Glomerular endothelial cell (primary cell): ENCODE measurements at regions not wholly inside any gene's neighbourhood (a gene's known extent, or its start where the extent isn't known, plus 50 kb on each side); places are given as distances from the start of the nearest gene placed in this dataset.
"Not testable (repeated sequence)": the region's sequence is repeated elsewhere in the genome, so short reads cannot be mapped to it uniquely, and the experiment has no call there.

Experiments
- DNase-seq: peaks from one replicate; pipeline ENCODE4 v3.0.0-alpha.2; 2011; ENCODE audit warnings: low read depth, low spot score; ENCODE audit errors: extremely low read depth

DNA sequence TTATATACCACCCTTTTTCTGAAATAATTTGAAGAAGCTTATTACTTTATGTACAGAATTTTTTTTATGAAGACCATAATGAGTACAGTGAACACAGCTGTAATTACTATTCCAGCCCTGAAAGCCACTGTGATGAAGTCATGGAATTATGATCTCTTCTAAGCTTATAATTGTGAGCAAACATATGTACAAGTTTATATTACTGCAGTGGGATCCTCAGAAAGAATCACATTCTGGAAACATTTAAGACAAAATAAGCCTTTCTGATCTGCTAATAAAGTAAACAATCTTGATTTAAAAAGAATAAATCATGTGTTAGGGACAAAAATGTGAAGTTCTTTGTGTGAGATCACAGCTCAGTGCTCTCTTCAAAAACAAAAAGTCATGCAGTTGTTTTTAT is 560.4 kb downstream of the CD109 start:
- DNase-seq, result no peak

DNA sequence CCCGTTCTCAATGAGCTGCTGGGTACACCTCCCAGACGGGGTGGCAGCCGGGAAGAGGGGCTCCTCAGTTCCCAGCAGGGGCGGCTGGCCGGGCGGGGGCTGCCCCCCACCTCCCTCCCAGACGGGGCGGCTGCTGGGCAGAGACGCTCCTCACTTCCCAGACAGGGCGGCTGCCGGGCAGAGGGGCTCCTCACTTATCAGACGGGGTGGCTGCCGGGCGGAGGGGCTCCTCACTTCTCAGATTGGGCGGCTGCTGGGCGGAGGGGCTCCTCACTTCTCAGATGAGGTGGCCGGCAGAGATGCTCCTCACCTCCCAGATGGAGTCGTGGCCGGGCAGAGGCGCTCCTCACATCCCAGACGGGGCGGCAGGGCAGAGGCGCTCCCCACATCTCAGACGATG is 559.0 kb downstream of the CD109 start:
- not testable (repeated sequence) for DNase-seq

DNA sequence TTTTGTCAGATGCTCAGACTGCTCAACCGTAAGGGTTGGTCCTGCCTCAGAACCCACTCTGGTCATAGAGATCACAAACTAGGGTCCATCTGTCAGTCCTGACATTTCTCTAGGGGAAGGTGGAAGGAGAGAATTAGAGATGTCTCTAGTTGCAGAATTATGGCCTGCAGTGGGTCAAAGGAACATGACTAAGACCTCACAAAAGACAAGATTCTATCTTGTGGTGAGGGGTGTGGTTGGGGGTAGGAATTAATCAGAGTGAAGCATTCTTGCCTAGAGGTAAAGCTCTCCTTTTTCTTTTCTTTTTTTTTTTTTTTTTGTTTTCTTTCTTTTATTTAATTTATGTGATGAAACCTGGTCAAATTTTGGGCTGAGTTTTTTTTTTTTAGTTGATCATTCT is 558.1 kb downstream of the CD109 start:
- not testable (repeated sequence) for DNase-seq

DNA sequence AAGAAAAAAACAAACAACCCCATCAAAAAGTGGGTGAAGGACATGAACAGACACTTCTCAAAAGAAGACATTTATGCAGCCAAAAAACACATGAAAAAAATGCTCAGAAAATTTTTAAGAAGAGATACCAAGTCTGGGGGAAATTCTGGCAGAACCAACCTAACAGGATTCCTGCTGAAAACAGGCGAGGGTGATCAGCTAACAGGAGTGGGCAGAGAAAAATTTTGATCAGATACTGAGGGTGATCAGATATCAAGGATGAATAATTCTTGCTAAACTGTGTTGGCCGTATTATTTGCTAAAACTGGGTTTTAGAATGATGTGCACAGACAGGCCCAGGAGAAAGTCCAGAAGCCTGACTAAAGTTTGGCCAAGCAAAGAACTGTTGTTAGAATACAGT is 557.3 kb downstream of the CD109 start:
- no peak for DNase-seq

DNA sequence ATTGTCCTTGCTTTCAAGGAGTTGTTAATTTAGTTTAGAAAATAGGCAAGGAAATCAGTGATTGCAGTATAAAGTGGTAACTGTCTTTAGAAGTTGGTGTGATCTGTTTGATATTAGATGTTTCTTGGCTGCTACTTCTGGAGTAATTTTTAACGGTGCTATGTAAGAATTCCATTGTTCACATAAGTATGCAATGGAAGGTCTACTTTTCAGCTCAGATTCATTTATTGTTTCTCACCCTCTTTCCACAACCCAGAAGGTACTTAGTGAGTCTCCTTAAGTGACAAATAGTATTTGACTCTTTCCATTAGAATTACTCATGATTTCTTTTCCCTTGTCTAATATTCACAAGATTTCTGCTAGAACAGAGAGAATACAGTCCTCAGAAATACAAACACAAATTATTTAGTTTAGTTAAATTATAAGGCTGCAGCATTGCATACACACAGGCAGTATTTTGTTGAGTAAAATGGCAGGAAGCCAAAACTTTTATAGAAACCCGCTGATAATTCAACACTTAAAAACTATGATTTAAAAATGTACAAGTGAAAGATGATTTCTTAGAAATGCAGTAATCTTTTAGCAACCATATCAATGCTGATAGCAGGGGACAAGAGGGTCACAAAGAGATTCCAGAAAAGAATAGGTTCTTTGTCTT is 554.3 kb downstream of the CD109 start:
- no peak for DNase-seq

DNA sequence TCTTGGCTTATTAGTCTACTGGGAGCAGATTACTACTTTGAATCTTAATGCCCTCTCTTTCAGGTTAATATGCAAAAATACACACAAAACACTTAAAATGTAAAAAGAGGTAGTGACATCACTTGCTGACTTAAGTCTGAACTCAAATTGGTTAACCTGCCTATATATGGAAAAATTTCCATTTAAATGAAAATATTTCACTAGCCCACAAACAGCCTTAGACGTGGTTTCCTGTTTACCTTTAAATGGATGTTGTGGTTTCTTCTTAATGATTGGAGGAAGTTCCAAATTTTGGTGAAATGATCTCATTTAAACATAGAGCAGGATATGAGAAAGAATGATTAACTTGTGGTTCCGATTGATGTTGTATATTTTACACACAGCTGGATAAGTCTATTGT is 553.7 kb downstream of the CD109 start:
- DNase-seq, result peak; percentile 22

DNA sequence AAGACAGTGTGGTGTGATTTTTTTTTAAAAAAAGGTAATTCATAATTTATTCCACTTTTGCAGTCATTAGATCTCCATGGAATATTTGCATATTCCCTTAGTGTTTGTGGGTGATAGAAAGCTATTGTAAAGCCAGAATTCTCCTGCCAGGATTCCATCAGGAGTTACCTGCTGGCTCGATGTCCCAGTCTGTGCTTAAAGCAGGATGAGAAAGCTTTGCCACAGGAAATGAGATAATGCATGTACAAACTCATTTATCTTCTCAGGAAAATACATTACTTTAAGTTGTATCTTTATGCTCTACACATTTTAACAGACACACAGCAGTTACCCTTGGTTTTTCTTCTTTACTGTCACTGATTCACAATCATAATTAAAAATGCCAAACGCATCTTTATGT is 553.0 kb downstream of the CD109 start:
- DNase-seq, result no peak

DNA sequence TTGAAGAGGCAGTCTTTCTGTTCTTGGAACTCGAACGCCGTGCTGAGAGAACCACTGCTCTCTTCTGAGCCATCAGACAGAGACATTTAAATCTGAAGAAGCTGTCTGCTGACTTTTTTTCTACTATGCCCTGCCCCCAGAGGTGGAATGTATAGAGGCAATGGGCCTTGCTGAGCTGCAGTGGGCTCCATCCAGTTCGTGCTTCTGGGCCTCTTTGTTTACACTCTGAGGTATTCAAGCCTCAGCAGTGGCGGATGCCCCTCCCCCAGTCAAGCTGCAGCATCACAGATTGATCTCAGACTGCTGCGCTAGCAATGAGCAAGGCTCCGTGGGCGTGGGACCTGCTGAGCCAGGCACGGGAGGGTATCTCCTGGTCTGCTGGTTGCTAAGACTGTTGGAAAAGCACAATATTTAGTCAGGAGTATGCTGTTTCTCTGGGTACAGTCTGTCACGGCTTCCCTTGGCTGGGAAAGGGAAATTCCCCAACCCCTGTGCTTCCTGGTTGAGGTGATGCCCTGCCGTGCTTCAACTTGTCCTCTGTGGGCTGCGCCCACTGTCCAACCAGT is 526.8 kb downstream of the CD109 start:
- DNase-seq, result no peak

DNA sequence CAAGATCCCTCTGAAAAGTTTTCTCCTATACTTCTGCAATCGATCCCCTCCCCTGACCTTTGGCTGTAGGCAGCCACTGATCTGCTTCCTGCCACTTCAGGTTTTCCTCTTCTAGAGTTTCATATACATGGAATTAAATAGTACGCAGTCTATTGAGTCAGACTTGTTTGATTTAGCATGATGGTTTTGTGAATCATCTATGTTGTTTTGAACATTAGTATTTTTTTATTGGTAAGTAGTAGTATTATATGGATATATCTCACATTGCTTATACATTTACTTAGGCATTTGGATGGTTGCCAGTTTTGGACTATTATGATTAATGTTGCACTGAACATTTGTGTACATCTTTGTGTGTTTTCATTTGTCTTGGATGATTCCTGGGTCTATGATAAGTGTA is 518.0 kb downstream of the CD109 start:
- DNase-seq, result no peak

DNA sequence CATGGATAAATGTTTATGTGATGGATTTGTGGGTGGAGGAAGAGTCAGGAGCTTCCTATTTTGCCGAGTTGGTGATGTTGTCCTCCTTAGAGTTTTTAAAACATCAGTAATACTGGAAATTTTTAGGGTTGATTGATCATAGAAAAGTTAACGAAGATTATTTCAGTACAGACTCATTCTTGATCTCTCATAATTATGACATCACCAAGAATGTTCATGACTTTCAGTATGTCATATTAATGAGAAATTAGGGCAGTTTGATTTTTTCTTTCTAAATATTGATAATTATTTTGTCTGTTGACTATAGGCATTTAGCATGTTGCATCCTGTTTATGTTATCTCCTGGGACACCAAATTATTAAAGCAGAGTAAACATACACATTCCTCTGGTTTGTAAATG is 512.2 kb downstream of the CD109 start:
- no peak for DNase-seq

DNA sequence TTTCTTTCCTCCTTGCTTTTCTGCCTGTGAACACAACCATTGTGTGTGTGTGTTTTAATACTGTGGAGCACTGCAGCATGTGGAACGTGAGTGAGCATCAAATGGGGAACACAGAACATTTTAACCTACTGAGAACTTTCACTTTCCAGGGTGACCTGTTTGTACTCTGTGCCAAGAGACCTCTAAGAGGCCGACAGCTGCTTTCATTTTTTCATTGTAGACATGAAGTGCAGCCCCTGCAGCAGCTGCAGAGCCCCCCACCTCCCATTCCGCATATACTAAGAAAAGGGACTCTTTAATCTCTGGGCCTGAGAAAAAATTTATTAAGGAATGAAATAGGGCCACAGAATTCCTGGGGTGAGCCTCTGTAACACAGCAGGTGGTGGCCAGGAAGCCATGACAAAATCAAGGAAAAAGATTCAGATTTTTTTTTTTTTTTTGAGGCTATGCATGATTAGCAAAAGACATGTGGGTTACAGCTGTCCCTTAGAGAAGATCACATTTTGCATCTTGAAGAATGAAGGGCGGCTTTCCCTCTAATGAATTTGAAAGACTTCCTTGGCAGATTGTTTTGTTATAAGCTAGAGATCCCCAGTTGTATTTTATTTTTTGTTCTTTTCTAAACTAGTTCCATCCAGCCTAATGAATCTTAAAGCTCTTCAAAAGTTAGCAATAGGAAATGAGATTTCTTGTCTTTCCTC is 503.4 kb downstream of the CD109 start:
- DNase-seq, result no peak

DNA sequence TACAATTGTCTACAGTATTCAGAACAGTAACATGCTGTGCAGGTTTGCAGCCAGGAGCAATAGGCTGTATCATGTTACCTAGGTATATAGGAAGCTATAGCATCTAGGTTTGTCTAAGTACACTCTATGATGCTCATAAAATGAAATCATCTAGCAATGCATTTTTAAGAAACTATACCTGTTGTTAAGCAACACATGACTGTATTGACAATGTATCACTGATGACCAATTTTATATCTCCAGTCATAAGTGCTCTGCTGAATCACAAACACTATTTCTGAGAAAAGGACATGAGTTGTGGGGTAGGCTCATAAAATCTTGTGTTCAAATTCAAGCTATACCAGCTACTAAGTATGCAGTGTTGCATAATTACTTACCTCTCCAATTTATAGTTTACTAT is 501.3 kb downstream of the CD109 start:
- no peak for DNase-seq

DNA sequence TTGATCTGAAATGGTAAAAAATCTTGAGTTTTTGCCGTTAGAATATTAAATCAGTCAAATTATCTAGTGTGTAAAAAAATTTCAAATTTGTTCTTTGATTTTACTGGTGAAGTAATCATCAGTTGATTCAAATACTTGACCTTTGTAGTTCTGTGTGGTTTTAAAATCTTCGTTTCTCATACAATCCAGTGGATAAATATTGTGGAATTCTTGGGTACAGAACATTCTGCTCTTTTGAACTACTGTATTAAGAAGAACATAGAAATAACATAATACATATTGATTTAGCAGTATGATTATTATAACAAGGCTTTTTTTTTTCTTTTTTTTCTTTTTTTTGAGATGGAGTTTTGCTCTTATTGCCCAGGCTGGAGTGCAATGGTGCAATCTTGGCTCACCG is 491.8 kb downstream of the CD109 start:
- DNase-seq, result no peak

DNA sequence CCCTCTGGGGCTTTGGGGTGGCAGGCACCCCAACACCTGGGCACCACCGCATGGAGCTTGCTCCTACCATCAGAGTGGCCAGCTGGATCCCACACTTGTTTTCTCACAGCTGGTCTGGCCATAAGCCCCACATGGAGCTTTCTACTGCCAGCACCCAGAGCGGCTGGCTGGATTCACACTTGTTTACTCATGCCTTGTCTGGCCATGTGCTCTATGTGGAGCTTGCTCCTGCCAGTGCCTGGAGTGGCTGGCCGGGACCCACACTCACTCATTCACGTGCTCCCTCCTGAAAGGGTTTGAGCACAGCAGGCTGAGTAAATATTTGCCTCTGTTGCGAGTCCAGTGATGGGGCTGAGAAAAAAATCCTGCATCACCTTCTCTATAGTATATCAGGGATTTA is 487.0 kb downstream of the CD109 start:
- DNase-seq, result no peak

DNA sequence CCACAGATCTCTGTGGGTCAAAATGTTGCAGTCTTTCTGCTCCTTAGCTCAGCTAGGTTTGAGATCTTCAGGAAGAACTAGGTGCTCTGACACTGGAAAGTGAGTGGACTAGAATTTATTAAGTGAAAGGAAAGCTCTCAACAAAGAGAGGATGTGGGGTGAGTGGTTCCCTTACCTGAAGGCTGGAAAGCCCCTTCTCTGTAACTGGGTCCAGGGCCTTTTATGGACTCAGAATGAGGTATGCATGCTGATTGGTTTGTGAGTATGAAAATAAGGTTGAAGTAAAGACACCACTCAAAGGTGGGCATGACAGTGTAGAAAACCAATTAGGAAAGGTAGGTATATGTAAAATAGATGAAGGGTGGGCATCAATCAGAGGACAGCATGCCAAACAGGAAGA is 485.5 kb downstream of the CD109 start:
- no peak for DNase-seq

DNA sequence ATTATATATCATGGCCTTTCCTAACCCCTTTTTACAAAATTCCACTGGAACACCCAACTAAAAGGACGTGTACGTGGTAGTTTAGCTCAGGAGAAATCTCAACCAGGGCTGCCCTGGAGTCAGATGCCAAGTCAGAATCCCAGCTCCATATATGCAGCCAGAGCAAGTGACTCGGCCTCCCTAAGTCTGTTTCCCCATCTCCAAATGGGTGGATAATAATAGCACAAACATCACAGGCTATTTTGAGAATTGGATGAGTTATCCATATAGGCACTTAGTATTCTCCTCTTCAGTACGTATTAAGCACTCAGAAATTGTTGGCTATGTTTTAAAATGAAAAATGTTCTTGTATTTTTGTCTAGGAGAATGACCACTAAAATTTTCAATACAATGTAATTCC is 481.5 kb downstream of the CD109 start:
- no peak for DNase-seq

DNA sequence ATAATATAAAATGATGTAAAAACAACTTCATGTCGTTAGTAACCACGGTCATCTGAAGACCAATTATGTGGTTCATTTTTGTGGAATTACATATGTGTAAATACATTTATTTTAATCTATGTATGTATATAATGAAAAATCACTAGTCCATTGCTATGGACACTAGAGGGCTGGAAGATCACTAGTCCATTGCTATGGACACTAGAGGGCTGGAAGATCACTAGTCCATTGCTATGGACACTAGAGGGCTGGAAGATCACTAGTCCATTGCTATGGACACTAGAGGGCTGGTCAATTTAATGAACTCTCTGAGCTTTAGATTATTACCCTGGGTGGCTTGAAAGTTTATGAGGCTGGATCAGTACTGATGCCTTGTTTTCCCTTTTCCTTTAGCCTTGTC is 474.5 kb downstream of the CD109 start:
- not testable (repeated sequence) for DNase-seq

DNA sequence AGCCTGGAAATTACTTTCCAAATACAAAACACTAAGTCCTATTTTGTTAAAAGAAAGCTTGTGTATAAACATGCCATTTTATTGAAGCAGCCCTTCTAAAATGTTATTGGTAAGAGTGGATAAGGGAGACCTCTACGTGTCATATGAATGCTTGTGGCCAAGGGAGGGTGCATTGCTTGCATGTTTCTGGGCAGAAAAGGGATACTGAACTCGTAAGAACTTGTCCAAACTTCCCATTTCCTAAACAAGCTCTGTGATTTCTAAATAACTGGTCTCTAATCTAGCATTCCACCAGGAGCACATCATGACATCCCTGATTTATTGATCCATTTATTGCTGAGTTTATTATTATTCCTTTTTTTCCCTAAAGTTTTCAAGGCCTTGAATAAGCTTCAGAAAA is 474.1 kb downstream of the CD109 start:
- no peak for DNase-seq

DNA sequence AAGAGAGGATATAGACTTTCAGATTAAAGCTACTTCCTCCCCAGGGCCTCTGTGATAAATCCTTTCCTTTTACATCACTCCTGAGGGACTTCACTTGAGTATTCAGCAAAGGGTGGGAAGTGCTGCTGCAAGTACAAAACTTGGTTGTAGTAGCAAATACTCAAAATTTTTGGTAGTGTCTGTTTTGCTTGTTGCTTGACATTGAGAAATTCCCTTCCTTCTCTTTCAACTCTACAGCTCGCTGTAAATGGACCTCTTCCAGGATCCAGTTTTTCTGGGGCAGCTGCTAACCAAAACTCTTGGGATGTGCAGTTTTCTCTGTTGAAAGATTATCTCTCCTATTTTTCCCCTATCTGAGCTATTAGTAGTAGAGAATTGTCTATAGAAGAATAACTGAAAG is 472.0 kb downstream of the CD109 start:
- no peak for DNase-seq

DNA sequence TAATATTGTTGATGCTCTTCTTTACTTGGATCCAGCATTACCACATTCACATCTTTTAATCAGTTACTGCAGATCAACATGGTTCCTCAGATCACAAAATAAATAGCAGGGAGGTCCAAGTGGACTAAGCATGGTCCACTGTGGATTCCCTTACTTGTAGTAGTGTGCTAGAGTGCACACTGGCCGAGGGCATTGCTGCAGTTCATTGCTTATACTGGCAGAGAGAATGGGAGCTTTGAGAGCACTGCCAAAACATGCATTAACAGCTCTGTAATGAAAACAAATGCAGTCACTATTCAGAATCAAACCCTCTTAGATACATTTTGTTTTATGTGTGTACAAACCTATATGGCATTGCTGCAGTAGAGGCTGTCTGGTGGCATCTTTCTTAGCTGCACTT is 471.5 kb downstream of the CD109 start:
- DNase-seq, result no peak

DNA sequence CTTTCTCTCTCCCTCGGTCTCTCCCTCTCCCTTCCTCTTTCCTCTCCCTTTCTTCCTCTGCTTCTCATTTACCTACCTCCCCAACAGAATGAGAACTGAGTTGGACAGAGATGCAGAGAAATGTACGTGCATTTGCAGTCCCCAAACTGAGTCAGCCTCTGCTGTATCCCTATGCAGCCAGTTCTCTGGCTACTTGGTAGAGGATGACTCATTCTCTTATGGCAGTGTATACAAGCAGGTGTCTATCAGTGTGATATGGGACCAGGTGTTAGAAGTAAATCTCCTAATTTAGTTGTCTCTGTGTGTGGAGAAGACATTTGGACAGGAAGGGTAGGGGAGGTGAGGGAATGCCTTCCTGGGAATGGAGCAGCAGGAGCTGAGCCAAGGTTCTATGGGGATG is 470.8 kb downstream of the CD109 start:
- no peak for DNase-seq

DNA sequence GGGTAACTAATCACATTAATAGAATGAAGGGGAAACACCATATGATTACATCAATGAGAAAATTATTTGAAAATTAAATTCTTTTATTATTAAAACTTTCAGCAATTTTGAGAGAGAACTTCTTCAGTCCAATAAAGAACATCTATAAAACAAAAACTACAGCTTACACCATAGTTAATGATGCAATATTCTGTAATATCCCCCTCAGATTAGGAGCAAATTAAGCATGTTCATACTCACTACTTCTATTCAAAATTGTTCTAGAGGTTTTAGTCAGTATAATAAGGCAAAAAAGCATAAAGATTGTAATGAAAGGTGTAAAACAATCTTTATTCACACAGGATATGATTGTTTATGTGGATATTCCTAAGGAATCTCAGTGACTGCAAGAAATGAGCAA is 465.4 kb downstream of the CD109 start:
- no peak for DNase-seq
